M059J (cell line): ENCODE measurements at regions not wholly inside any gene's neighbourhood (a gene's known extent, or its start where the extent isn't known, plus 50 kb on each side); places are given as distances from the start of the nearest gene placed in this dataset.

Experiments
- DNase-seq: peaks from one replicate; pipeline ENCODE4 v3.0.0-alpha.2; 2012; ENCODE audit warnings: low read depth

- no peak for DNase-seq
Observed at GRCh38 chr1:232249861-232250777, 379.8 kb downstream of the SIPA1L2 start.

GRCh38 chr1:232249339-232249738 is 380.6 kb downstream of the SIPA1L2 start:
- no peak for DNase-seq

GRCh38 chr1:232248276-232248820 is 381.6 kb downstream of the SIPA1L2 start:
- no peak for DNase-seq

- DNase-seq = no peak
Observed at GRCh38 chr1:232247669-232248068, 382.3 kb downstream of the SIPA1L2 start.

- no peak for DNase-seq
Observed at GRCh38 chr1:232244426-232244825, 385.5 kb downstream of the SIPA1L2 start.

- DNase-seq = no peak
Observed at GRCh38 chr1:232239998-232240397, 389.9 kb downstream of the SIPA1L2 start.

- no peak for DNase-seq
Observed at GRCh38 chr1:232239522-232239921, 390.4 kb downstream of the SIPA1L2 start.

- no peak for DNase-seq
Observed at GRCh38 chr1:232238009-232238408, 391.9 kb downstream of the SIPA1L2 start.

- peak; percentile 37 for DNase-seq
Observed at GRCh38 chr1:232227306-232227705, 402.6 kb downstream of the SIPA1L2 start.

- peak; percentile 98 for DNase-seq
Observed at GRCh38 chr1:232226197-232226712, 403.7 kb downstream of the SIPA1L2 start.

GRCh38 chr1:232225336-232226131 is 404.4 kb downstream of the SIPA1L2 start:
- no peak for DNase-seq

GRCh38 chr1:232223887-232224286 is 406.0 kb downstream of the SIPA1L2 start:
- no peak for DNase-seq

GRCh38 chr1:232223183-232223708 is 406.7 kb downstream of the SIPA1L2 start:
- DNase-seq = no peak

GRCh38 chr1:232222614-232223013 is 407.3 kb downstream of the SIPA1L2 start:
- no peak for DNase-seq

GRCh38 chr1:232221802-232222499 is 408.0 kb downstream of the SIPA1L2 start:
- DNase-seq = peak; percentile 97

GRCh38 chr1:232218955-232219865 is 410.7 kb downstream of the SIPA1L2 start:
- DNase-seq = no peak

- DNase-seq = no peak
Observed at GRCh38 chr1:232213928-232214327, 416.0 kb downstream of the SIPA1L2 start.

- DNase-seq = no peak
Observed at GRCh38 chr1:232212253-232212652, 417.7 kb downstream of the SIPA1L2 start.

GRCh38 chr1:232211149-232211548 is 418.8 kb downstream of the SIPA1L2 start:
- no peak for DNase-seq

GRCh38 chr1:232209357-232209756 is 420.6 kb downstream of the SIPA1L2 start:
- peak; percentile 61 for DNase-seq
